ENCODE measurements at regions not wholly inside any gene's neighbourhood (a gene's known extent, or its start where the extent isn't known, plus 50 kb on each side); places are given as distances from the start of the nearest gene placed in this dataset.

DNA sequence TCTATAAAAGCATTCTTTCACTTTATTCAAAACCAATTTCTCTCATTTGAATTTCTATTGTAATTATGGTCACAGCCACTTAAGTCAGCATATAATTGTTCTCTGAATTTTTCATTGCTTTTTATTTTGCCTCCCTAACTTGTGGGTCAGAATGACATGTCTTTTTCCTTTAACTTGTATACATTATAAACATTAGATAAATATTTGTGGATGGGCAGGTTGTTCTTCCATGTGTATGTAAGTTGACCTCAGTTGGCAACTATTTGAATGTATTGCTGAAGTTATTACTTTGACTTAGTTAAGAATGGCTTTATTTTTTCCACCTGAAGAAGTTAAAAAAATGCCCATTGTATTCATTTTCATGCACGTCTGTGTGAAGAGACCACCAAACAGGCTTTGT lies 83.0 kb upstream of the MAP3K7 start:
- no peak overlapping the region for H3K4me3 ChIP-seq (ENCODE audit: extremely low read depth in 1 of 4, insufficient read depth in 2 of 4, low read depth in 3 of 4, low read length in 4 of 4)
- no peak overlapping the region for H3K27ac ChIP-seq (ENCODE audit: low read depth, low read length)
- TF ChIP-seq GTF2F1 (IDR thresholded peaks at IDR 0.05; ENCODE audit: borderline replicate concordance, low read depth, low read length) (no peak), SUZ12 (IDR thresholded peaks at IDR 0.05; ENCODE audit: low read length) (no peak), TAF7 (optimal IDR thresholded peaks at IDR 0.05; ENCODE audit: borderline replicate concordance, low read depth, low read length) (no peak)
- H2BK20ac ChIP-seq (ENCODE audit: low read length), result no peak overlapping the region
- no peak overlapping the region for H2BK12ac ChIP-seq (ENCODE audit: low read depth, low read length)
- 0% methylated on average over 1 of the region's 1 CpG; no CpG with 5 or more reads in 1 of the 2 experiments for WGBS, 2 experiments (ENCODE audit: extremely low coverage in 1 of 2, insufficient coverage in 1 of 2, insufficient read length in 1 of 2, insufficient replicate concordance in 2 of 2, low coverage in 1 of 2, low lambda C conversion rate in 2 of 2, missing lambda C conversion rate in 1 of 2)
- no peaks in the 10 kb centered on the region for H3K79me1 ChIP-seq (ENCODE audit: low read depth, low read length)
- H3K79me2 ChIP-seq (ENCODE audit: control insufficient read depth in 1 of 2, insufficient read depth in 2 of 2, low read length in 2 of 2), result peaks cover 0 to 3% of the 10 kb centered on the region in 2 experiments; a peak in 1 of 4 replicates
- no peak overlapping the region for H3K56ac ChIP-seq (replicated peaks; ENCODE audit: insufficient read length, low read depth, low read length)
- no peaks in the 10 kb centered on the region; the same call in 1 of the 2 replicates for H3K23me2 ChIP-seq (ENCODE audit: low read depth, low read length)
- ChIA-PET POLR2A (ENCODE audit: partially characterized antibody) (no interaction called here), CTCF (ENCODE audit: partially characterized antibody) (no interaction called here)
- no peak overlapping the region for H3K9ac ChIP-seq (replicated peaks in 1 of 4; ENCODE audit: extremely low read depth in 1 of 4, low read depth in 3 of 4, low read length in 3 of 4)
- H2BK120ac ChIP-seq (replicated peaks; ENCODE audit: low read depth, low read length), result peak overlapping the region; percentile 54
- H3K27me3 ChIP-seq (replicated peaks in 1 of 4; ENCODE audit: control insufficient read depth in 3 of 4, extremely low read depth in 1 of 4, insufficient read depth in 3 of 4, low read length in 3 of 4), result no peaks in the 10 kb centered on the region
- no peak overlapping the region for H2BK15ac ChIP-seq (ENCODE audit: low read length)
- H3K18ac ChIP-seq (ENCODE audit: extremely low read depth, low read length), result no peak overlapping the region
- H4K8ac ChIP-seq (ENCODE audit: extremely low read depth, insufficient read depth, low read length), result no peak overlapping the region
- no peak overlapping the region for H2AK5ac ChIP-seq (ENCODE audit: low read depth, low read length)
- H3K14ac ChIP-seq (ENCODE audit: insufficient read length), result no peak overlapping the region
- H2AFZ ChIP-seq (ENCODE audit: low read length), result no peak overlapping the region
- H4K5ac ChIP-seq (ENCODE audit: insufficient read length, low read depth, low read length), result no peak overlapping the region
- H3K4me1 ChIP-seq (replicated peaks in 1 of 4; ENCODE audit: control insufficient read depth in 3 of 4, insufficient read depth in 4 of 4, low read length in 3 of 4), result peaks cover 0 to 5% (median 0%) of the 10 kb centered on the region in 4 experiments; a peak in 1 of 7 replicates
- no peak overlapping the region for H4K91ac ChIP-seq (replicated peaks; ENCODE audit: insufficient read length, low read length)
- no peak overlapping the region for H3K4me2 ChIP-seq (ENCODE audit: insufficient read depth in 1 of 2, low read depth in 2 of 2, low read length in 2 of 2)
- no peaks in the 10 kb centered on the region for H4K20me1 ChIP-seq (replicated peaks in 1 of 2; ENCODE audit: control insufficient read depth in 1 of 2, insufficient read depth in 2 of 2, low read length in 2 of 2)
- H3K36me3 ChIP-seq (ENCODE audit: control insufficient read depth in 2 of 4, insufficient read depth in 4 of 4, low read length in 3 of 4), result no peaks in the 10 kb centered on the region
- no peak overlapping the region; the same call in 1 of the 2 replicates for H2BK5ac ChIP-seq (ENCODE audit: low read depth, low read length)
- DNase-seq (ENCODE audit: low read depth in 1 of 2, low spot score in 2 of 2), result no peak
- no peak overlapping the region for H3K4ac ChIP-seq (replicated peaks; ENCODE audit: insufficient read length, low read depth, low read length)
- no peak for FAIRE-seq
- H3K9me3 ChIP-seq (ENCODE audit: insufficient read depth in 2 of 2, low read depth in 1 of 2, low read length in 1 of 2), result no peaks in the 10 kb centered on the region
- H3K23ac ChIP-seq (ENCODE audit: insufficient read length), result no peak overlapping the region

Measured in H1 (cell line).